ENCODE measurements at regions not wholly inside any gene's neighbourhood (a gene's known extent, or its start where the extent isn't known, plus 50 kb on each side); places are given as distances from the start of the nearest gene placed in this dataset.

- no peak for TF ChIP-seq POLR2A (IDR thresholded peaks at IDR 0.05; ENCODE audit: low read depth, low read length)
- TF ChIP-seq, protein P1, sequence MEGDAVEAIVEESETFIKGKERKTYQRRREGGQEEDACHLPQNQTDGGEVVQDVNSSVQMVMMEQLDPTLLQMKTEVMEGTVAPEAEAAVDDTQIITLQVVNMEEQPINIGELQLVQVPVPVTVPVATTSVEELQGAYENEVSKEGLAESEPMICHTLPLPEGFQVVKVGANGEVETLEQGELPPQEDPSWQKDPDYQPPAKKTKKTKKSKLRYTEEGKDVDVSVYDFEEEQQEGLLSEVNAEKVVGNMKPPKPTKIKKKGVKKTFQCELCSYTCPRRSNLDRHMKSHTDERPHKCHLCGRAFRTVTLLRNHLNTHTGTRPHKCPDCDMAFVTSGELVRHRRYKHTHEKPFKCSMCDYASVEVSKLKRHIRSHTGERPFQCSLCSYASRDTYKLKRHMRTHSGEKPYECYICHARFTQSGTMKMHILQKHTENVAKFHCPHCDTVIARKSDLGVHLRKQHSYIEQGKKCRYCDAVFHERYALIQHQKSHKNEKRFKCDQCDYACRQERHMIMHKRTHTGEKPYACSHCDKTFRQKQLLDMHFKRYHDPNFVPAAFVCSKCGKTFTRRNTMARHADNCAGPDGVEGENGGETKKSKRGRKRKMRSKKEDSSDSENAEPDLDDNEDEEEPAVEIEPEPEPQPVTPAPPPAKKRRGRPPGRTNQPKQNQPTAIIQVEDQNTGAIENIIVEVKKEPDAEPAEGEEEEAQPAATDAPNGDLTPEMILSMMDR (IDR thresholded peaks at IDR 0.05; ENCODE audit: extremely low read depth in 1 of 2, insufficient read depth in 1 of 2, low read depth in 1 of 2, low read length in 2 of 2) = no peak
- TF ChIP-seq FOS (IDR thresholded peaks at IDR 0.05; ENCODE audit: borderline replicate concordance, insufficient read depth, low read length) = no peak
Measured at GRCh38 chr4:75285837-75286236, 228.4 kb downstream of the RCHY1 start.

All from endothelial cell of umbilical vein (primary cell).